GM12865 (cell line): ENCODE measurements at regions not wholly inside any gene's neighbourhood (a gene's known extent, or its start where the extent isn't known, plus 50 kb on each side); places are given as distances from the start of the nearest gene placed in this dataset.
A peak's percentile ranks its signal among the peaks of the same experiment; 100 is the strongest.

ENCODE experiments used
- DNase-seq: peaks from one replicate; pipeline ENCODE4 v3.0.0; 2010; ENCODE audit warnings: low read depth
- H3K4me3 ChIP-seq: 2 replicates; pipeline ENCODE4 v1.5.1; 2011; ENCODE audit warnings: mild to moderate bottlenecking, low read depth, low read length, control low read depth
- TF ChIP-seq, protein P1 (sequence below): IDR thresholded peaks from 2 replicates; pipeline ENCODE4 v1.5.1; 2011; ENCODE audit warnings: low read length, control low read depth, low read depth, inconsistent platforms; ENCODE audit not compliant: insufficient read depth; ENCODE audit errors: missing control alignments

DNA sequence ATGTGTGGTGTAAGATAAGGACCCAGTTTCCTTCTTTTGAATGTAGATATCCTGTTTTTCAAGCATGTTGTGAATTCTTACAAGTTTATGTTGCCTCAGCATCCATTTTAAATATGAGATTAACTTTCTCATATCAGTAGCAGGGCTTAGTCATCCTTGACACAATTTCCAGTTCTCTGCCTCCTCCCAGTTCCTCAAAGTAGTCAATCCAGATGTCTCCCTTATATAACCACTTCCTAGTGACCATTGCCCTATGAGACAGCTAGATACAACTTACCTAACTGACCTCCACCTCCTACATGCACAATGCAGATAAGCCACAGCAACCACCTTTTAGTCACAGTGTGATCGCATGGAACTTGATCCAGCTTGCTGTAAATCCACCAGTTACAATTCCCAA lies 269.2 kb upstream of the ZNF521 start:
- no peak for DNase-seq
- TF ChIP-seq, protein P1, sequence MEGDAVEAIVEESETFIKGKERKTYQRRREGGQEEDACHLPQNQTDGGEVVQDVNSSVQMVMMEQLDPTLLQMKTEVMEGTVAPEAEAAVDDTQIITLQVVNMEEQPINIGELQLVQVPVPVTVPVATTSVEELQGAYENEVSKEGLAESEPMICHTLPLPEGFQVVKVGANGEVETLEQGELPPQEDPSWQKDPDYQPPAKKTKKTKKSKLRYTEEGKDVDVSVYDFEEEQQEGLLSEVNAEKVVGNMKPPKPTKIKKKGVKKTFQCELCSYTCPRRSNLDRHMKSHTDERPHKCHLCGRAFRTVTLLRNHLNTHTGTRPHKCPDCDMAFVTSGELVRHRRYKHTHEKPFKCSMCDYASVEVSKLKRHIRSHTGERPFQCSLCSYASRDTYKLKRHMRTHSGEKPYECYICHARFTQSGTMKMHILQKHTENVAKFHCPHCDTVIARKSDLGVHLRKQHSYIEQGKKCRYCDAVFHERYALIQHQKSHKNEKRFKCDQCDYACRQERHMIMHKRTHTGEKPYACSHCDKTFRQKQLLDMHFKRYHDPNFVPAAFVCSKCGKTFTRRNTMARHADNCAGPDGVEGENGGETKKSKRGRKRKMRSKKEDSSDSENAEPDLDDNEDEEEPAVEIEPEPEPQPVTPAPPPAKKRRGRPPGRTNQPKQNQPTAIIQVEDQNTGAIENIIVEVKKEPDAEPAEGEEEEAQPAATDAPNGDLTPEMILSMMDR, result no peak
- no peak overlapping the region for H3K4me3 ChIP-seq

DNA sequence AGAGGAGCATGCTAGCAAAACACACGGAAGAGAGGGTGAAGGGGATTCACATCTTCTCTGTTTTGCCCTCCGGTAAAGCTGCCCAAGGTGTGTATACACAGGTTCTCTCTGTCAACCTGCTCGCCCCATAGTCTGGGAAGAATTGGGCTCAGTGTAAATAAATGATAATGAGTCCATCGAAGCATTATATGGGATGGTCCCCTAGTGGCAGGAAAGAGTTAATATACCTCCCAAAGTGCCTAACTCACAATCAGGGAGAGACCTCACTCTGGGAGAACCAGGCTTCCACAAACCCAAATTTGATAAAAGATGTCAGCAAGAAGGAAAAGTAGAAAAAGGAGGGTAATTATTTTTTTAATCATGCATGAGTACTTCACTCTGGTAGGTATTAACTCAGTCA lies 262.2 kb upstream of the ZNF521 start:
- DNase-seq, result no peak
- no peak overlapping the region for H3K4me3 ChIP-seq
- TF ChIP-seq, protein P1, result peak; percentile 5

DNA sequence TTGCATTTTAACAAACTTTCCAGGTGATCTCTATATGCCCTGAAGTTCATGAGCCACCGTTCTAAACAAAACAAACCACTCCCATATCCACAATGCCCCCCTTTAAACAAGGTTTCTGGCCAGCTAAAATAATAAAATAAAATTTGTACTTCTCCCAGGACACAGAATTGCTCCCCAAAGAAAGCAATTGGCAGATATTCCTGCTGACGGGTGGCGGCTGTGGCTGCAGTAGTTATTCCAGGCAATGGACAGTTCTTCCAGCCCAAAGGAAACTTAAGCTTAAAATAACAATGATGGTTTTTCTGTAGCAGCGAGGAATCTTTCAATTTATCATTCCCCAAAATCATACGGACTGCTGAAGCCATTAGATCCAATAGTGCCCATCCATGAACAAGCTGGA lies 260.5 kb upstream of the ZNF521 start:
- DNase-seq, result no peak
- TF ChIP-seq, protein P1, result no peak
- no peak overlapping the region for H3K4me3 ChIP-seq

DNA sequence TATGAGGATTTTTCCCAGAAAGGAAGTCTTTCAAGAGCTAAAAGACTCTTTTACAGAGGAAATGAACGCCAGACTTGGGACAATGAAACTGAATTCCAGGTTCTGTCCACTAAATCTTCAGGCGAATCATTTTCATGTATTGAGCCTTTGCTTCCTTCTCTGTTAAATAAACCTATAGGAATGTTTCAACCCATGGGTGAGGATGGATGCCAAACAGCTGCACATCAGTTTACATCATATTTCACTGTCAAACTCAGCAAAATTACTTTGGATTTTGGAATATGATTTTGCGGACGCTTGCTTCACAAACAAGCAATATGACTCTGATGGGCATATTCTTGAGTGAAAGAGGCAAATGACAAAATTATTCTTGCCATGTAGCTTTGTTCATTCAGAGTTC lies 256.1 kb upstream of the ZNF521 start:
- no peak overlapping the region for H3K4me3 ChIP-seq
- DNase-seq, result no peak
- TF ChIP-seq, protein P1, result no peak

DNA sequence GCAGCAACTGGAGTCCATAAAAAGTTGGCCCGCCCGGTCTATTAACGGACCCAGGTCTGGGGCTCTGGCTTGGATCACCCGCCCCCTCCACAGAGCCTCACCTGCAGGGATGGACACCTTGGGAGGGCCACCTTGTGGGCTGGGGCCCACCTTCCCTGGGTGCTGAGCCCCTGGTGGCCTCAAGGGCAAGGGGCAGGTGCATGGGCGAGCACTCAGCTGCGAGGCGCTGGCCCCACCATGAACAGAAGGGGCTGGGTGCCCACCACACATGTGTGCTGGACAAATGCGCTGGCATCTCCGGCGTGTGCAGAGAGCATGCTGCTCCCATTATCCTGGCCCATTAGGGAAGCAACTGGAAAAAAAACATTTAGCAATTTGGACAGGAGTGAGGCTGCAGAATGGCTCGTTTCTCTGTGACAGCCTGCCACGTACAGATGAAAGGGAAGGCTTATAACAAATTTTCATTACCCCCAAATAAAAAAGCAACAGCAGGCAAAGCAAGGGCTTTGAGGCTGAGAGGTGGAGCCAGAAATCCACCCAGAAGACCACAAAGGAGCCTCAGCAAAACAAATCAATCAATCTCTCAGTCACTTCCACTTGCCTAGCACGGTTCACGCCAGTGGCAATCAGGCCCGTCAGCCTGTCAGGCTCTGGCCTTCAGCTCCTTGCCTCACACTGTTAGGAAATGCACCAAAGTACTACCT lies 253.1 kb upstream of the ZNF521 start:
- TF ChIP-seq, protein P1, result no peak
- no peak overlapping the region for H3K4me3 ChIP-seq
- DNase-seq, result no peak

DNA sequence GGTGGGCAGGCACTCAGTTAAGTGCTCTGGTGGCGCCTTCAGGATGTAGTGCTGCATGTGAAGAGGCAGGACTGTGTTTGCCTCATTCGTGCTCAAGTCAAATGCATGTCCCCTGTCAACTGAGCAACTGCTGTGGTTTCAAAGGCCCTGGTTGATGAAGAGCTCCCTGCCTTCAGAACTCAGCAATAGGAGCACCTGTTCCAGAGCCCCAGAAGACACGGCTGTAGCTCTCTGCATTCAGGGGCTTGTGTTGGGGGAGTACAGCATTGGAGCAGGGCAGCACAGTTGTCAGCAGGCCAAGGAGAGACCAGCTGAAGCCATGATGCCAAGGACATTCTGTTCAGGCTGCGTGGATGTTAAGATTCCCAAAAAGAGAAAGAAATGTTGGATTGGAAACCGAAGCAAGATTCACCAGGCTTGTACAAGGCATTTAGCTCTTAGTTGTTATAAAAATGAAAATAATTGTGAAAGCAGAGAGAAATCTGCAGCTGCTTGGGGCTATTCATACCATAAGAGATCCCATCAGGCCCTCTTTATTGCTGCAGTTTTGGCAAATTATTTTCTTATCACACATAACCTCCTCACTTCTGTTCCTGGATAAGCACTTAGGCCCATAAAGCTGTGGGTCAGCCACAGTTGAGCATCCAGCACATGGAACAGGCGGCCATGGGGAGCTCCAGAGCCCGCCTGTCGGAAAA lies 252.4 kb upstream of the ZNF521 start:
- TF ChIP-seq, protein P1, result no peak
- DNase-seq, result no peak
- H3K4me3 ChIP-seq, result no peak overlapping the region

DNA sequence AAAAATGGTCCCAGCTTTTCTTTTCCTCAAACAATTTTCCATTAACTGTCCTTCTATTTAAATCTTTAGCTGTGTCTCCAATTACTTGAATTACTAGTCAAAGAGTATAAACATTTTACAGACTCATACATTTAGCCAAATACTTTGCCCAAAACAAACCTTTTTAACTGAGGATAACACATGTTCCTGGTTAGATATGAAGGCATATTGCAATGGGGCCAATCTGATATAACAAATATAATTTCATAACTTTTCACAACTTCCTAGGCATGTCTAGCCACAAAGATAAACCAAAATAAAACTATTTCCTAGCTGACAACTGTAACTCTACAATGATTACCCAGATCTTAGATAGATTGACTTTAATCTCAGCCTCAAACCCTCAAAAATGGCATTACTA lies 247.5 kb upstream of the ZNF521 start:
- TF ChIP-seq, protein P1, result no peak

More for the DNA sequence above, 247.5 kb upstream of the ZNF521 start:
- no peak overlapping the region for H3K4me3 ChIP-seq
- no peak for DNase-seq
